22Rv1 (cell line): ENCODE measurements at regions not wholly inside any gene's neighbourhood (a gene's known extent, or its start where the extent isn't known, plus 50 kb on each side); places are given as distances from the start of the nearest gene placed in this dataset.

Experiments used
- ZFX ChIP-seq: fragments of 450-650 bp; IDR thresholded peaks from 2 replicates; pipeline ENCODE4 v1.6.1; 2017; ENCODE audit warnings: antibody characterized with exemption, borderline replicate concordance
- TF ChIP-seq, protein P1 (sequence below): fragments of 450-650 bp; IDR thresholded peaks from 2 replicates; pipeline ENCODE4 v1.5.1; 2017; ENCODE audit warnings: mild to moderate bottlenecking

- TF ChIP-seq, protein P1, sequence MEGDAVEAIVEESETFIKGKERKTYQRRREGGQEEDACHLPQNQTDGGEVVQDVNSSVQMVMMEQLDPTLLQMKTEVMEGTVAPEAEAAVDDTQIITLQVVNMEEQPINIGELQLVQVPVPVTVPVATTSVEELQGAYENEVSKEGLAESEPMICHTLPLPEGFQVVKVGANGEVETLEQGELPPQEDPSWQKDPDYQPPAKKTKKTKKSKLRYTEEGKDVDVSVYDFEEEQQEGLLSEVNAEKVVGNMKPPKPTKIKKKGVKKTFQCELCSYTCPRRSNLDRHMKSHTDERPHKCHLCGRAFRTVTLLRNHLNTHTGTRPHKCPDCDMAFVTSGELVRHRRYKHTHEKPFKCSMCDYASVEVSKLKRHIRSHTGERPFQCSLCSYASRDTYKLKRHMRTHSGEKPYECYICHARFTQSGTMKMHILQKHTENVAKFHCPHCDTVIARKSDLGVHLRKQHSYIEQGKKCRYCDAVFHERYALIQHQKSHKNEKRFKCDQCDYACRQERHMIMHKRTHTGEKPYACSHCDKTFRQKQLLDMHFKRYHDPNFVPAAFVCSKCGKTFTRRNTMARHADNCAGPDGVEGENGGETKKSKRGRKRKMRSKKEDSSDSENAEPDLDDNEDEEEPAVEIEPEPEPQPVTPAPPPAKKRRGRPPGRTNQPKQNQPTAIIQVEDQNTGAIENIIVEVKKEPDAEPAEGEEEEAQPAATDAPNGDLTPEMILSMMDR, result no peak
- TF ChIP-seq ZFX, result no peak
These were observed 466.4 kb downstream of the KLF12 start for GRCh38 chr13:73667756-73668155.
